Ovary (tissue), 7 donors: ENCODE measurements at regions not wholly inside any gene's neighbourhood (a gene's known extent, or its start where the extent isn't known, plus 50 kb on each side); places are given as distances from the start of the nearest gene placed in this dataset.

Experiments
- DNase-seq, 5 donors: peaks; one replicate each; pipeline ENCODE4 v3.0.0-alpha.2; 2019 to 2020
- H3K27ac ChIP-seq, 2 donors: fragments of 200-600 bp; one replicate each; pipeline versions ENCODE4 v1.5.1 to v1.8.0; 2019 to 2022
- H3K27me3 ChIP-seq: fragments of 200-600 bp; one replicate; pipeline ENCODE4 v1.8.0; 2022
- H3K36me3 ChIP-seq: fragments of 200-600 bp; sonication (generic); one replicate; pipeline ENCODE4 v1.5.1; 2019
- H3K4me1 ChIP-seq: one replicate; pipeline ENCODE4 v1.8.1; 2013; ENCODE audit warnings: mild to moderate bottlenecking, moderate library complexity; ENCODE audit not compliant: insufficient read depth
- H3K4me3 ChIP-seq: fragments of 200-600 bp; sonication (generic); one replicate; pipeline ENCODE4 v1.5.1; 2017
- H3K9me3 ChIP-seq, 2 donors: fragments of 200-600 bp in 1 of 2; sonication (generic) in 1 of 2; one replicate each; pipeline versions ENCODE4 v1.5.1 to v1.8.1; 2013 to 2019; ENCODE audit warnings: mild to moderate bottlenecking in 1 of 2, moderate library complexity in 1 of 2
- CTCF ChIP-seq, 3 donors: fragments of 450-650 bp in 2 of 3; fragments of 200-600 bp in 1 of 3; IDR thresholded peaks; one replicate each; pipeline versions ENCODE4 v1.5.1 to v1.8.0; 2016 to 2022; ENCODE audit warnings: antibody characterized with exemption in 3 of 3, mild to moderate bottlenecking in 1 of 3
- EP300 ChIP-seq: sonication (generic); formaldehyde crosslinking; IDR thresholded peaks from one replicate; pipeline ENCODE4 v1.6.1; 2017; ENCODE audit warnings: antibody characterized with exemption
- POLR2A ChIP-seq: fragments of 450-650 bp; IDR thresholded peaks from one replicate; pipeline ENCODE4 v1.6.1; 2017; ENCODE audit warnings: antibody characterized with exemption, mild to moderate bottlenecking, moderate library complexity
- WGBS, 3 donors: extraction: QIAGEN DNeasy Blood & Tissue Kit in 1 of 3; methylation state at CpG; one replicate each; pipeline versions ENCODE4 v1.1.5 to v1.1.7; 2013 to 2017; 5-methylcytosine and 5-hydroxymethylcytosine counted together
- intact Hi-C, 4 donors: fragments of 100-400 bp; cut with DNase I; formaldehyde crosslinking; loops; one replicate each; pipeline versions ENCODE4 v1.11.0 to v1.15.1; 2022 to 2023
- donor health status: DM: no; HTN: no; CAD: no; lungs with moderate emphysema.
- donor health status: DM: no; HTN: no; CAD: no.
- donor health status: Bipolar disorder and iron deficiency.
- donor health status: DM: no; HTN: no; CAD: no.
- donor health status: DM: yes; HTN: yes; CAD: no.

- no peaks in the 10 kb centered on the region for H3K36me3 ChIP-seq
- no peaks in the 10 kb centered on the region for H3K4me1 ChIP-seq
- no peaks in the 10 kb centered on the region for H3K27me3 ChIP-seq
- no peak overlapping the region for H3K27ac ChIP-seq
- no peak for DNase-seq
- no peak overlapping the region for H3K4me3 ChIP-seq
- no peaks in the 10 kb centered on the region for H3K9me3 ChIP-seq
- 82 to 94% (median 85%) methylated on average over 3 of the region's 3 CpGs for WGBS, 3 donors
- intact Hi-C loops = no loop called here
- TF ChIP-seq POLR2A = no peak
- no peak for TF ChIP-seq EP300
- TF ChIP-seq CTCF (IDR thresholded peaks at IDR 0.05) = no peak
These were observed 280.0 kb upstream of the ID4 start for GRCh38 chr6:19557191-19557590.

GRCh38 chr6:19558201-19558600 is 279.0 kb upstream of the ID4 start:
- 76 to 89% (median 80%) methylated on average over 2 of the region's 2 CpGs for WGBS, 3 donors
- no peak for DNase-seq
- H3K27ac ChIP-seq = no peak overlapping the region
- H3K4me3 ChIP-seq = no peak overlapping the region
- no peaks in the 10 kb centered on the region for H3K36me3 ChIP-seq
- H3K9me3 ChIP-seq = no peaks in the 10 kb centered on the region
- H3K27me3 ChIP-seq = no peaks in the 10 kb centered on the region
- intact Hi-C loops = no loop called here
- TF ChIP-seq POLR2A = no peak
- no peak for TF ChIP-seq CTCF (IDR thresholded peaks at IDR 0.05)
- no peaks in the 10 kb centered on the region for H3K4me1 ChIP-seq

- 86 to 92% (median 92%) methylated on average over 2 of the region's 2 CpGs for WGBS, 3 donors
- H3K9me3 ChIP-seq = no peaks in the 10 kb centered on the region
- DNase-seq = no peak
- H3K27me3 ChIP-seq = no peaks in the 10 kb centered on the region
- no peak overlapping the region for H3K27ac ChIP-seq
- no peaks in the 10 kb centered on the region for H3K4me1 ChIP-seq
- H3K4me3 ChIP-seq = no peak overlapping the region
- no peaks in the 10 kb centered on the region for H3K36me3 ChIP-seq
- TF ChIP-seq POLR2A (no peak), EP300 (no peak), CTCF (IDR thresholded peaks at IDR 0.05) (no peak)
- intact Hi-C loops = no loop called here
These were observed 278.2 kb upstream of the ID4 start for GRCh38 chr6:19558934-19559333.

- no peaks in the 10 kb centered on the region for H3K4me1 ChIP-seq
- TF ChIP-seq EP300 = no peak
- TF ChIP-seq CTCF (IDR thresholded peaks at IDR 0.05) = no peak
- no peak for TF ChIP-seq POLR2A
- H3K4me3 ChIP-seq = no peak overlapping the region
- H3K9me3 ChIP-seq = no peaks in the 10 kb centered on the region
- WGBS, 3 donors = 89 to 92% (median 89%) methylated on average over 1 of the region's 1 CpG
- no peak for DNase-seq
- no peaks in the 10 kb centered on the region for H3K36me3 ChIP-seq
- H3K27me3 ChIP-seq = no peaks in the 10 kb centered on the region
- H3K27ac ChIP-seq = no peak overlapping the region
- intact Hi-C loops = no loop called here
These were observed 274.7 kb upstream of the ID4 start for GRCh38 chr6:19562468-19562867.

GRCh38 chr6:19569563-19569962 is 267.6 kb upstream of the ID4 start:
- Histone ChIP-seq H3K27me3 (no peaks in the 10 kb centered on the region), H3K4me3 (no peak overlapping the region), H3K9me3 (no peaks in the 10 kb centered on the region), H3K27ac (no peak overlapping the region), H3K36me3 (no peaks in the 10 kb centered on the region), H3K4me1 (no peaks in the 10 kb centered on the region)
- WGBS, 3 donors = 57 to 70% (median 62%) methylated on average over 3 of the region's 3 CpGs
- TF ChIP-seq EP300 (no peak), CTCF (IDR thresholded peaks at IDR 0.05) (no peak)
- no peak for DNase-seq
- intact Hi-C loops = no loop called here
